SIG-M5 treated with dmso at 0.1 percent for 504 hours (cell line): ENCODE measurements at regions not wholly inside any gene's neighbourhood (a gene's known extent, or its start where the extent isn't known, plus 50 kb on each side); places are given as distances from the start of the nearest gene placed in this dataset.

Source experiments
- DNase-seq: peaks from one replicate; lab custom pipeline; 2025; ENCODE audit not compliant: unreplicated experiment; lab: John Stamatoyannopoulos, UW

- peak; percentile 18 for DNase-seq
These were observed 173.0 kb upstream of the STK17B start for GRCh38 chr2:196344397-196344796.

DNA sequence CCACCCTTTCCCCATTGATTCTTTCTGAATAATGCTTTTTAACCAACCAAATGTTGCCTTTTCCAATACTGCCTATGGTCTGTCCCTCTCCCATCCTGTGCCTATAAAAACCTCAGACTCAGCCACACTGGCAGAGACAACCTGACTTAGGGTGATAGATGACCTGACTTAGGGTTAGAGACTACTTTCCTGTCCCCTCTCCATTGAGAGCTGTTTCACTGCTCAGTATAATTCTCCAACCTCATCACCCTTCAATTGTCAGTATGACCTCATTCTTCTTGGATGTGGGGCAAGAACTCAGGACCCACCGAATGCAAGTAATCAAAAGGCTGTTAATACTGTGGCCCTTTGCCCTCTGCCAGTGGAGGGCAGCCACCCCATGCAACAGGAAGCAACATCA, 182.3 kb upstream of the STK17B start:
- DNase-seq = no peak

- DNase-seq = no peak
These were observed 182.8 kb upstream of the STK17B start for GRCh38 chr2:196354186-196354585.

DNA sequence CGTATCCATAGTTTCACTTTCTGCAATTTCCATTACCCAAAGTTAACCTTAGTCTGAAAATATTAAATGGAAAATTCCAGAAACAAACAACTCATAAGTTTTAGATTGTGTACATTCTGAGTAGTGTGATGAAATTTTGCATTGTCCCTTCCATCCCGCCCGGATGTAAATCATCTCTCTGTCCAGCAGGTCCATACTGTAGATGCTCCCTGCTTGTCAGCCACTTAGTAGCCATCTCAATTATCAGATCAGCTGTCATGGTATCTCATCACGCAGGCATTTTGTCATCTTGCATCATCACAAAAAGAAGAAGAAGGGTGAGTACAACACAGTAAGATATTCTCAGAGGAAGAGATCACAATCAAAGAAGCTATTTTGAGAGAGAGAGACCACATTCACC, 185.0 kb upstream of the STK17B start:
- DNase-seq = peak; percentile 2

GRCh38 chr2:196360650-196361049, 189.3 kb upstream of the STK17B start:
- no peak for DNase-seq

- DNase-seq = no peak
These were observed 190.4 kb upstream of the STK17B start for GRCh38 chr2:196361606-196362326.

- no peak for DNase-seq
These were observed 191.7 kb upstream of the STK17B start for GRCh38 chr2:196362973-196363549.

GRCh38 chr2:196365145-196365544, 193.8 kb upstream of the STK17B start:
- no peak for DNase-seq

- no peak for DNase-seq
These were observed 194.5 kb upstream of the STK17B start for GRCh38 chr2:196365923-196366322.

DNA sequence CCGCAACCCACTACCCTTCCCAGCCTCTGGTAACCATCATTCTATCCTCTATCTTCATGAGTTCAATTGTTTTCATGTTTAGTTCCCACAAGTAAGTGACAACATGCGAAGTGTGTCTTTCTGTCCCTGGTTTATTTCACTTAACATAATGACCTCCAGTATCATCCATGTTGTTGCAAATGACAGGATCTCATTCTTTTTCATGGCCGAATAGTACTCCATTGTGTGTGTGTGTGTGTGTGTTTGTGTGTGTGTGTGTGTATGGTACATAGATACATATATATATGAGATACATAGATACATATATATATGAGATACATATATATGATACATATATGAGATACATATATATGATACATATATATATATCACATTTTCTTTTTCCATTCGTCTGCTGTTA, 196.3 kb upstream of the STK17B start:
- no peak for DNase-seq

DNA sequence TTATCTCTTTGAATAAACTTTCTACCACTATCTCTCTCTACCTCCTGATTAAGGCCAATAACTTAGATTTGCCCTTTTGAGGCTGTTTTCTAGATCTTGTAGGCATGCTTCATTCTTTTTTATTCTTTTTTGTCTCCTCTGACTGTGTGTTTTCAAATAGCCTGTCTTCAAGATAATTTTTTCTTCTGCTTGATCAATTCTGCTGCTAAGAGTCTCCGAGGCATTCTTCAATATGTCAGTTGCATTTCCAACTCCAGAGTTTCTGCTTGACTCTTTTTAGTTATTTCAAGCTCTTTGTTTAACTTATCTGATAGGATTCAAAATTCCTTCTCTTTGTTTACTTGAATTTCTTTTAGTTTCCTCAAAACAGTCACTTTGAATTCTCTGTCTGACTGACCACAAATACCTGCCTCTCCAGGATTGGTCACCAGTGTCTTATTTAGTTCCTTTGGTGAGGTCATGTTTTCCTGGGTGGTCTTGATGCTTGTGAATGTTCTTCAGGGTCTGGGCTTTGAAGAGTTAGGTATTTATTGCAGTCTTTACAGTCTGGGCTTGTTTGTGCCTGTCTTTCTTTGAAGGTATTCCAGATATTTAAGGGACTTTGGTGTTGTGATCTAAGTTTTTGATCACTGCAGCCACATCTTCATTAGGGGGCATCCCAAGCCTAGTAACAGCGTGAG, 197.3 kb upstream of the STK17B start:
- no peak for DNase-seq

- DNase-seq = no peak
These were observed 198.6 kb upstream of the STK17B start for GRCh38 chr2:196369967-196370366.

GRCh38 chr2:196370381-196370780, 199.0 kb upstream of the STK17B start:
- DNase-seq = no peak

DNA sequence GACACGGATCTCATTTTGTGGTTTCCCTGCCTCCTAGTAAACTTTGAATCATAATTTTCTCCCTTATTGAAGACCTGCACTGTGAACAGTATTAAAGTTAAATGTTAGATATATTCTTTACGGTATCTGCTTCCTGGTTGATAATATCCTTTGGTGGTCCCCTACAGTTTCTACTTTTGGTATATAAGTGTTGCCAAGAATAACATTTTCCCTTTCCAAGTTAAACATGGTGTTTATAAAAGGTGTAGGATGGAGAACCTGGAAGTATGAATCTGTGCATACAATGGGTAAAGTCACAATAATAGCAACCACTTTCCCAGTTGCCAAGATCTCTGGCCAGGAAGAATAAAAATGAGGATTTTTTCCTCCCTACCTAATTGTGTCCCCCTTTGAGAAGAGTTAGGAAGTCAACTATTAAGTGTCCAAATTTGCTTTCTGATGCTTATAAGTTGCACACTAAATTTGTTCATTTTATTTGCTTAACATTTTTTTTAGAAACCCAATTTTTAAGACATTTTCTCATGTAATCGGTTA, 201.0 kb upstream of the STK17B start:
- DNase-seq = no peak

DNA sequence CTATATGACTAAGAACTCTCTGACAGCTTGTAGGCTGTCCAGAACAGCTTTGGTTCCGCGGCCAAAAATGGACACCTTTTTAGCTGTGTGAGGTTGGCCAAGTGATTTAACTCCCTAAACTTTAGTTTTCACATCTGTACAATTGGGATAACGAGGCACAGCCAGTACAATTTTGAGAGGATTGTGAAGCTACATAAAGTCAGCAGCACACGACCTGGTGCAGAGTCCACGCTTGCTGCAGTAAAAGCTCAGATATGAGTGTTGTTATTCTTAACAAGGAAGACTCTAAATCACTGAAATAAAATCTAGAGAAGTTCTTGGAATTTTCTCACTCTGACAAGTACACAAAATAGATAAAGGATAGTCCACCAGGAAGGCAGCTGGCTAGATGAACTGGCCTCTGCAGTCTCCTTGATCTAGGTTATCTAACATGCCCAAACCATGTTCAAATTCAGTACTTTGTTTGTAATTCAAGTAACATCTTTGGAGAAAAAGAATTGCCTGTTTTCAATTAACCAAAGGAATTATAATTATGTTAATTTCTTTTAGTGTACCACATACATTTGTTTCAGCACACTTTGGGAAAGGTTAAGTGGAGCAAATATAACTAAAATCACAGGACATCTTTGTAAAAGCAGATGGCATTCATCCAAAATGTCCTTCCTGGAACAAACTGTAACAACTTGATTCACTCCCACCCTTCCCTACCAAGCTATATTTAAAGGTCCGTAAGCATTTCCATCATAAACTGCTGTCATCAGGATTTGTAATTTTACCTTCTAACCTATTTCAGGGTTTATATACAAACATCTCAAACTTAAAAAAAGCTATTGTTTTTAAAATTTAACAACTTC, 201.7 kb upstream of the STK17B start:
- DNase-seq = no peak

GRCh38 chr2:196376984-196377877, 205.9 kb upstream of the STK17B start:
- DNase-seq = no peak

DNA sequence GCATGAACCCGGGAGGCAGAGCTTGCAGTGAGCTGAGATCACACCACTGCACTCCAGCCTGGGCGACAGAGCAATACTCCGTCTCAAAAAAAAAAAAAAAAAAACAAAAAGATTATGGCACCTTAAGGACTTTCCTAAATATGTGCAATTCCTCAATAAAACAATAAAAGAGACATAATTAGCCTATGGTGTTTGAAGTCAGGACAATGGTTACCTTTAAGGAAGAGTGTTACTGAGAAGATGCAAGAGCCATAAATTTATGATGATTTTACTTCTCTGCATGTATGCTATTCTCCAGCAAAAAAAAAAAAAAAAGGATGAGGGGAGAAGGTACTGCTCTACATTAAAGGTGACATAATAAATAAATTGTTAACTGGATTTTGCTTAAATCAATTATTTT, 208.2 kb upstream of the STK17B start:
- DNase-seq = no peak

GRCh38 chr2:196380098-196380497, 208.7 kb upstream of the STK17B start:
- DNase-seq = no peak

- DNase-seq = no peak
These were observed 209.2 kb upstream of the STK17B start for GRCh38 chr2:196380575-196380974.

DNA sequence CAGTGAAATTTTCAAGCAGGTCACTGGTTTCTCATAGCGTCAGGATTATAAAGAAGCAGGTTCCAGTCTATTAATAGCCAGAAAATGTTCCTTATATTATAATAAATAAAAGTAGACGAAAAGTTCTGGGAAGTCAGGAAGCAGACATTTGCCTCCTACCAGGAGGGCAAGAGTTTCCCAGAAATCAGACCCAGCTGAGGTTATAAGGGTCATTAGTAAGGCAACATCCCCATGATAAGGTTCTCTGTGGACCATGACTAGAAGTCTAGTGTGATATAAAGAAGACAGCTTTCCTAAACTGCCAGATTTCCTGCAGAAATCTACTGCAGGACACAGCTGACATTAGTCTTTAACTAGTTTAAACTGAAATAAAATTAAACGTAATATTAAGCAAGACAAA, 210.1 kb upstream of the STK17B start:
- no peak for DNase-seq
